Suppressor macrophage treated with lipopolysaccharide for 1 hour (primary cell): ENCODE measurements at regions not wholly inside any gene's neighbourhood (a gene's known extent, or its start where the extent isn't known, plus 50 kb on each side); places are given as distances from the start of the nearest gene placed in this dataset.

Source experiments
- DNase-seq, 3 donors: peaks; one replicate each; pipeline ENCODE4 v3.0.0-alpha.2; 2020 to 2022

GRCh38 chr21:24046829-24047443 is 1560.3 kb downstream of the MRPL39 start:
- DNase-seq, result peak in 1 of 3 donors; percentile 22

GRCh38 chr21:24045775-24046215 is 1561.5 kb downstream of the MRPL39 start:
- DNase-seq, result peak; percentile 52 to 68 (median 65)

GRCh38 chr21:24045373-24045772 is 1561.9 kb downstream of the MRPL39 start:
- no peak for DNase-seq

GRCh38 chr21:24042687-24043086 is 1564.6 kb downstream of the MRPL39 start:
- no peak for DNase-seq

- no peak for DNase-seq
These were observed 1574.5 kb downstream of the MRPL39 start for GRCh38 chr21:24032709-24033232.

- DNase-seq, result no peak
These were observed 1579.9 kb downstream of the MRPL39 start for GRCh38 chr21:24027396-24027795.

- peak in 1 of 3 donors; percentile 6 for DNase-seq
These were observed 1582.2 kb downstream of the MRPL39 start for GRCh38 chr21:24025101-24025500.

- DNase-seq, result no peak
These were observed 1583.3 kb downstream of the MRPL39 start for GRCh38 chr21:24023936-24024335.

- DNase-seq, result no peak
These were observed 1583.9 kb downstream of the MRPL39 start for GRCh38 chr21:24023402-24023801.

GRCh38 chr21:24014381-24014780 is 1592.9 kb downstream of the MRPL39 start:
- peak in 1 of 3 donors; percentile 3 for DNase-seq

- DNase-seq, result no peak
These were observed 1596.2 kb downstream of the MRPL39 start for GRCh38 chr21:24011087-24011486.

- no peak for DNase-seq
These were observed 1599.7 kb downstream of the MRPL39 start for GRCh38 chr21:24007592-24007991.

- no peak for DNase-seq
These were observed 1620.3 kb downstream of the MRPL39 start for GRCh38 chr21:23986987-23987386.

GRCh38 chr21:23986214-23986613 is 1621.1 kb downstream of the MRPL39 start:
- DNase-seq, result peak; percentile 41 to 70 (median 66)

GRCh38 chr21:23982546-23982945 is 1624.7 kb downstream of the MRPL39 start:
- DNase-seq, result no peak

GRCh38 chr21:23977971-23978370 is 1629.3 kb downstream of the MRPL39 start:
- peak; percentile 48 to 85 (median 66) for DNase-seq

GRCh38 chr21:23968722-23969647 is 1638.3 kb downstream of the MRPL39 start:
- peak; percentile 53 to 72 (median 59) for DNase-seq

GRCh38 chr21:23968008-23968407 is 1639.3 kb downstream of the MRPL39 start:
- DNase-seq, result no peak

GRCh38 chr21:23963454-23963853 is 1643.8 kb downstream of the MRPL39 start:
- DNase-seq, result no peak

GRCh38 chr21:23960769-23961168 is 1646.5 kb downstream of the MRPL39 start:
- peak in 2 of 3 donors; percentile 20 to 37 for DNase-seq

GRCh38 chr21:23955135-23955843 is 1652.0 kb downstream of the MRPL39 start:
- DNase-seq, result no peak

GRCh38 chr21:23952269-23952668 is 1655.0 kb downstream of the MRPL39 start:
- no peak for DNase-seq

- peak in 2 of 3 donors; percentile 27 to 30 for DNase-seq
These were observed 1656.0 kb downstream of the MRPL39 start for GRCh38 chr21:23951251-23951650.
